Cardiac muscle cell (in vitro differentiated cells and primary cell): ENCODE measurements at regions not wholly inside any gene's neighbourhood (a gene's known extent, or its start where the extent isn't known, plus 50 kb on each side); places are given as distances from the start of the nearest gene placed in this dataset.
"Not testable (repeated sequence)": the region's sequence is repeated elsewhere in the genome, so short reads cannot be mapped to it uniquely, and the experiment has no call there.

ENCODE experiments used
- DNase-seq, 2 donors: peaks; one replicate each; pipeline versions ENCODE4 v3.0.0 to v3.0.0-alpha.2; 2010 to 2017; ENCODE audit warnings: low read depth in 1 of 2, low spot score in 1 of 2
- H3K27ac ChIP-seq: fragments of 200-600 bp; sonication (generic); 2 replicates; pipeline ENCODE4 v1.5.1; 2016
- H3K27me3 ChIP-seq: fragments of 200-600 bp; sonication (generic); 2 replicates; pipeline ENCODE4 v1.6.0; 2016; ENCODE audit warnings: control low read depth
- H3K36me3 ChIP-seq: fragments of 200-600 bp; sonication (generic); 2 replicates; pipeline ENCODE4 v1.5.1; 2016; ENCODE audit warnings: control low read depth
- H3K4me1 ChIP-seq: fragments of 200-600 bp; sonication (generic); 2 replicates; pipeline ENCODE4 v1.8.1; 2017; ENCODE audit warnings: low read depth, mild to moderate bottlenecking, mixed run types
- H3K4me3 ChIP-seq: fragments of 200-600 bp; sonication (generic); 2 replicates; pipeline ENCODE4 v1.5.1; 2016; ENCODE audit warnings: mild to moderate bottlenecking
- H3K9me3 ChIP-seq: fragments of 200-600 bp; sonication (generic); 2 replicates; pipeline ENCODE4 v1.5.1; 2017; ENCODE audit warnings: low read depth, mild to moderate bottlenecking, control low read depth
- CTCF ChIP-seq: IDR thresholded peaks from 2 replicates; pipeline ENCODE4 v1.5.1; 2012; ENCODE audit warnings: low read depth, mild to moderate bottlenecking, low read length

- Histone ChIP-seq H3K4me1 (no peaks in the 10 kb centered on the region), H3K9me3 (no peaks in the 10 kb centered on the region), H3K27ac (no peak overlapping the region), H3K36me3 (no peaks in the 10 kb centered on the region), H3K27me3 (no peaks in the 10 kb centered on the region), H3K4me3 (no peak overlapping the region)
- no peak for DNase-seq
- no peak for TF ChIP-seq CTCF
These were observed 351.1 kb downstream of the KCNJ2 start for GRCh38 chr17:70520447-70520846.

DNA sequence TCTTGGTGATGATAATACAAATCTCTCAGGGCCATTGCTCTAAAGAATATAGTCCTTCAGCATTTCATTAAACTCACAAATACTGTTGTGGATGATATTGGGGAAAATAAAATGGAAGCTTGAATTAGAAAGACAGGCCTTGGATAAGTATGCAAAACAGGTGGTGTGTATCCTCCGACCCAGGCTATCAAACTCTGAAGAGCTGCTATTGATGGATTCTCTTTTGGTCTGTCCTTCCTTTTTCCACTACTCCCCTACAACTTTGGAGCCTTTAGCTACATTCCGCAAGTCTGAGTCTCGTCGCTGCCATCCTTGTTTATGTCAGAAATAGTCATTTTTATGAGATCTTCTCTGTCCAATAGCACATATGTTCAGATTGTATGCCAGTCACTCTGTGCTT, 351.6 kb downstream of the KCNJ2 start:
- no peak for DNase-seq
- Histone ChIP-seq H3K9me3 (no peaks in the 10 kb centered on the region), H3K27ac (no peak overlapping the region), H3K4me3 (no peak overlapping the region), H3K27me3 (no peaks in the 10 kb centered on the region), H3K36me3 (no peaks in the 10 kb centered on the region), H3K4me1 (no peaks in the 10 kb centered on the region)
- TF ChIP-seq CTCF = no peak

DNA sequence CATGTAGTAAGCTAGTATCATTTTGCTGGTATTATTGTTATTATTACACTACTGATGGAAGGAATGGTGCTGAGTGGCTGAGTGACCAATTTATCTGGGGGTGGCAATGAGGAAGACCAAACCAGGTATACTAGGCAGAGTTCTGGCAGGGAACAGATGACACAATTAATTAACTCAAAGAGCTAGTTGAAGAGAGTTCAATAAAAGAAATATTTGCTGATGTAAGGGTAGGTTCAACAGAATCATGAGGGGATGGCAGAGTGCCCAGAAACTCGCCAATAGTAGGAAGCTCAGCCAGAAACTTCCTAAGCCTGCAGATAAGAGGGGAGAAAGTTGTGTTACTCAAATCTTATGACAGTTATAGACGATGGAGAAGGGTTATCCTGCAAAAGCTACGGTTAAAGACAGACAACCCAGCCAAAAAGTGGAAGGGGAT, 352.5 kb downstream of the KCNJ2 start:
- Histone ChIP-seq H3K9me3 (no peaks in the 10 kb centered on the region), H3K4me1 (no peaks in the 10 kb centered on the region), H3K27me3 (no peaks in the 10 kb centered on the region), H3K4me3 (no peak overlapping the region), H3K36me3 (no peaks in the 10 kb centered on the region), H3K27ac (no peak overlapping the region)
- TF ChIP-seq CTCF = no peak
- peak in 1 of 2 donors; percentile 69 for DNase-seq

- TF ChIP-seq CTCF = no peak
- H3K4me1 ChIP-seq = peaks cover 11% of the 10 kb centered on the region
- H3K36me3 ChIP-seq = no peaks in the 10 kb centered on the region
- H3K27ac ChIP-seq = no peak overlapping the region
- H3K9me3 ChIP-seq = no peaks in the 10 kb centered on the region
- H3K27me3 ChIP-seq = no peaks in the 10 kb centered on the region
- DNase-seq = no peak
- no peak overlapping the region for H3K4me3 ChIP-seq
These were observed 354.1 kb downstream of the KCNJ2 start for GRCh38 chr17:70523426-70523825.

DNA sequence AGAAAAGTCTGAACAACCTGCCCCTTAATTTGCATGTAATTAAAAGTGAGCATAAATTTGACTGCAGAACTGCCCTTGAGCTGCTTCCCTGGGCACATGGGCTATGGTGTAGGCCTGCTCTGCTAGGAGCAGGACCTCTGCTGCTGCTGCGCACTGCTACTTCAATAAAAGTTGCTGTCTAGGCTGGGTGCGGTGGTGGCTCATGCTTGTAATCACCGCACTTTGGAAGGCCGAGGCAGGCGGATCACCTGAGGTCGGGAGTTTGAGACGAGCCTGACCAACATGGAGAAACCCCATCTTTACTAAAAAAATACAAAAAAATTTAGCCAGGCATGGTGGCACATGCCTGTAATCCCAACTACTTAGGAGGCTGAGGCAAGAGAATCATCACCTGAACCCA, 355.7 kb downstream of the KCNJ2 start:
- not testable (repeated sequence) for H3K4me3 ChIP-seq

DNA sequence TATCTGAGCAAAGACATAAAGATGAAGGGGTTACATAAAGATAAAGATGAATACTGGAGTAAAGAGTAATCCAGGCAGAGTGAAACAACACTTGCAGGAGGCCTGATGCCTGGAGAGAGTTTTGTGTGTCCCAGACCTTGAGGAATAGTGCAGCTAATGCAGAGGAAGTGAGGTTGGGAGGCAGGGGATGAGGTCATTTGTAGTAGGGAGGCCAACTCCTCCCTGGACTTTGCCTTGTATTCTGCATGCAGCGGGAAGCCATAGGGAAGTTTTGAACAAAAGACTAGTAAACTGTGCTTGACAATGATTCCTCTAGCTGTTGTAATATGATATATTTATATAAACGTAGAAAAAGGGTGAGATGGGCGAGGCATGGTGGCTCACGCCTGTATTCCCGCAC, 356.6 kb downstream of the KCNJ2 start:
- H3K27ac ChIP-seq = no peak overlapping the region

More for the DNA sequence above, 355.7 kb downstream of the KCNJ2 start:
- not testable (repeated sequence) for H3K27me3 ChIP-seq, H3K9me3 ChIP-seq, H3K36me3 ChIP-seq, H3K27ac ChIP-seq, DNase-seq
- H3K4me1 ChIP-seq = peaks cover 11% of the 10 kb centered on the region

More for the DNA sequence above, 356.6 kb downstream of the KCNJ2 start:
- no peaks in the 10 kb centered on the region for H3K27me3 ChIP-seq
- H3K9me3 ChIP-seq = no peaks in the 10 kb centered on the region
- H3K4me3 ChIP-seq = no peak overlapping the region
- H3K36me3 ChIP-seq = no peaks in the 10 kb centered on the region
- peaks cover 11% of the 10 kb centered on the region for H3K4me1 ChIP-seq
- TF ChIP-seq CTCF = no peak
- DNase-seq = no peak
